Activated CD8-positive, alpha-beta memory T cell treated with anti-CD3 and anti-CD28 coated beads for 24 hours (primary cell): ENCODE measurements at regions not wholly inside any gene's neighbourhood (a gene's known extent, or its start where the extent isn't known, plus 50 kb on each side); places are given as distances from the start of the nearest gene placed in this dataset.
"Not testable (repeated sequence)": the region's sequence is repeated elsewhere in the genome, so short reads cannot be mapped to it uniquely, and the experiment has no call there.

Experiments
- DNase-seq: peaks from one replicate; pipeline ENCODE4 v3.0.0-alpha.2; 2020

DNA sequence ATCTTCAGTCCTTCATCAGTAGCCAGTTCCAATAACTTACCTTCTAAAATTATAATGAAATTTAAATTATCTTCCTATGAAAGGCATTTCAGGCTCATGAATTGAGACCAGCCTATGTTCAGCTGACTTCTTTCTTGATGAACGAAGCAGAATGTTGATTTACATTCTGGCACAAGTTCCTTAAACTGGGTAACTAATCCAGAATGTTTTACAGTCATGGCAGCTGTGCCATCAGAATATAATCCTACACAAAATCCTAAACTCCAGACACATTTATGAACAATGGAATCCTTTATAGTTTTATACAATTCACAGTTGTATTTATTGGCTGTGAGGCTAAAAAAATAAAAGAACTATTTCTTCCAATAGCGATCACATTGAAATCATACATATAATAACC, 97.3 kb upstream of the CPM start:
- no peak for DNase-seq

DNA sequence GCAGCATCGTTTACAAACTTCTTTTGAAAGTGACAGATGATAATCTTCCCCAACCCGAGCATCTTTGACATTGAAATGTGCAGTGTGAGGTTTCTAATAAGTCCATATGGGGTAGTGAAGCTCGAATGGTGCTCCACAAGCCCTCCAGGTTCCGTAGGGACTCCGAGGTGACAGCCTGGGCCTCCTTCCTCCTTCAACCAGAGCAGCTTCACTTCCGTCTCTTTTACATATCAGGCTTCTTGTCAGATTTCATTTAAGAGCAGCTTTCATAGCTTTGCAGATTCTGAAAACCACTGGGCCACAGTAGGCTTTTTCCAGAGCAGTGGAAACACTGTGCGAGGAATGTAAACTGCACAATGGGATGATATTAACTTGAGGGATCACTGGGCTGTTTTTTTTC, 103.6 kb upstream of the CPM start:
- DNase-seq: no peak

- DNase-seq: no peak
Observed at GRCh38 chr12:69036999-69037398, 104.0 kb upstream of the CPM start.

GRCh38 chr12:69039911-69040310, 106.9 kb upstream of the CPM start:
- DNase-seq: no peak

GRCh38 chr12:69042557-69042956, 109.6 kb upstream of the CPM start:
- DNase-seq: no peak

DNA sequence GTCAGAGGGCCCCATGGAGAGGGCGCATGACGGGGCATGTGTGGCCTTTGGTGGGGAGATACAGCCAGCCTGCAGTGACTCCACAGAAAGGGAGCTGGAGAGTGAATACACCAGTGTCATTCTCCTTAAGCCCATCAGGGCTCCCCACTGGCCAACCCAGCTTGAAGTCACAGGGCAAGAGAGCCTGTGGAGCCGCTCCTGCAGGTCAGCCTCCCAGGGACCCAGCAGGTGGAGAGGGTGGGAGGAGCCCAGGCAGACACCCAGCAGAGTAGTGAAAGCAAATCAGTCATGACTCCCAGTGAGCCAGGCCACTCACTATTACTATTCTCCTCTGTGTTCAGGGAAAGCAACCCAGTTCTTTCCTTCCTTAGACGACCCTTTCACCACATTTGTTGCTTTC, 110.0 kb upstream of the CPM start:
- no peak for DNase-seq

DNA sequence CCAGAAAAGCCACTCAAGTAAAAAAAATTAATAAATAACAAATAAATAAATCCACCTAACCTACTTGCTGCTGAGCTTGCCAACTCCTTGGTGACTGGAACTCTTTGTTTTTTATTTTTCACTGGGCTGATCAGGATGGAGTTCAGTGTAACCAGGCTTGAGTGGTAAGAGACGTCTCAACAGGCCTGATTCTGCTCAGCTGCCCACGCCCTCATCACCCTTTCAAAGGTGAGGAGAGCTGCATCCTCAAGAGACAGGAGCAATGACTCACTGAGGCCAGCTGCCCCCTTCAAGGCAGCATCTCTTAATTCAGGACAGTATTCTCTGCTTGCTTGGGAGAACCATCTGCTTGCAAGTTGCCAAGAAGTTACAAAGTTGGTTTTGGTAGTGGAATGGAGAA, 111.9 kb upstream of the CPM start:
- DNase-seq: no peak

- DNase-seq: no peak
Observed at GRCh38 chr12:69045430-69045829, 112.5 kb upstream of the CPM start.

DNA sequence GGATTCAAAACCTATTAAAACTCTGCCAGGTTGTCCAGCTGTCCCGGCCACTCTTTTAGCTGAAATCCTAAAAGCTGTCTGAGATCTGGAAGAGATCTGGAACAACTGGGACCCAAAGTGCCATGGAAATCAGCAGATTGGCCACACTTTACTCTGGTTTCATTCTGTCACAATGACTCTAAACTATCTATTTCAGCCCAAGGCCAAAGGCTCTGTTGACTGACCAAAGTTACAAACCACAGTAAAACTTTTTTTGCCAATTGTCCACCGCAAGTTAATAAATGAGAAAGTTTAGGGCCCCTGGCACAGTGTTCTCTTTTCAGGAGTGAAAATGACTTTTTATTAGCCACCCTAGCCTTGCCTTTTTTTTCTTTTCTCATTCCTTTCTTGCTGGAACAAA, 113.4 kb upstream of the CPM start:
- no peak for DNase-seq

DNA sequence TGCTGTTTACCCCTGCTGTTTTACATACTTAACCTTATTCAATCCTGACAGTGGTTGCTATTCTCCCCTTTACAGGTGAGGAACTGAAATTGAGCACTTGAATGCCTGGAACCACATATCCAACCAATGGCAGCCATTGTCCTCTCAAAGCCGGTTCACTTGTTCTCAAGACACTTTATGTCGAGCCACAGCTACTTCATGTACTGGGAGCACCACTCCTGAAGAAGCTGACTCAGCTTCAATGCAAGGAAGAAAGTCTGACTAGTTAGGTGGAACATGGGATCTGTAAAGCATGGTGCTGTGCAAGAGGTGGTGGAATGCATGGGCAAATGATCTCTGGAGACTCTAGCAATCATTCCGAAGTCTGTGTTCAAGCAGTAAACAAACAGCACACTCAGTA, 113.9 kb upstream of the CPM start:
- no peak for DNase-seq

DNA sequence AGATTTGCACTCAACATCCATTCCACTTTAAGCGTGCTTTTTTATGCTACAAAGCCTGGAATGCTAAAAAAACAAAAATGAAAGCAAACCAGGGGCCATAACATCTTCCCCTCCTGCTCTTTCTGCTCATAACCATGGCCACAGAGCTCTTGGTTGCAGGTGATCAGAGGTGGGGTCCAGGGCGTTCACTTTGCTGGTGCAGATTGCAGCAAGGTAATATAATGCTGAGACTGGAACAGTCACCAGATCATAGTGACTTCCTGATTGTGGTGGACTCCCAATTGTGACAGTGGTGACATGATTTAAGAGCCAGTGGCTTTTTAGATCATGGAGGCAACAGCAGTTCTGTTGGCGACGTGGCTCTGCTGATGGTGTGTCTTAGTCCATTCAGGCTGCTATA, 115.0 kb upstream of the CPM start:
- DNase-seq: no peak

GRCh38 chr12:69049855-69050254, 116.9 kb upstream of the CPM start:
- not testable (repeated sequence) for DNase-seq

GRCh38 chr12:69052613-69053408, 119.8 kb upstream of the CPM start:
- DNase-seq: peak; percentile 63

DNA sequence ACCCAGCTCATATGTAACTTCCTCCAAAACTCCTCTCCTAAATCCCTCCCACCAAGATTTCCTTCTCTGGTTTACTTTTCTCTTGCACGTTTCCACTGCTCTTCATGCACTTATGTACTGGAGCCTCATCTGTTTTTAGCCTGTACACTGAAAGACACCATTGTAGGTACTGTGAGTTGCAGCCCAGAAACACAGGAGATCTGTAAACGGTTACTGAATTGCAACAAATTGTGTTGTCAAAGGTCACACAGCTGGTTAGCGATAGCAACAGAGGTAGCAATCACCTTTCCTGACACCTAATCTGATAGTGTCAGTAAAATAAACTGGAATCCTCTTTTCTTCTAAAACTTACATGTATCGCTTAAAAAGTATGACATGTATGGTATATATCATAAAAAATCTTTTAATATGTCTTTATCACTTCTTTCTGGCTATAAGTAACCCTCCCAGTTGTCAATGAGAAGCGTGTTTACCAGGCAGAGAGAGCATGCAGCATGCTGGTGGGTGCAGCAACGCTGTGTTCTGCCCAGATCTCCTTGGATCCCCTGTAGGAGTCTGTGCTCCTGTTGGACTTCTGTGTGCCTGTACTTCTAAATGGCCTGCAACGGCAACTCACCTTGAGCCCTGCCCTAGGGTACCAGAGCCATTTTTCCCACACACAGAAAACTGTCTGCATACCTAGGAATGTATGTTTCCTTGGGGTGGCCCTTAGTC, 121.5 kb upstream of the CPM start:
- DNase-seq: no peak

DNA sequence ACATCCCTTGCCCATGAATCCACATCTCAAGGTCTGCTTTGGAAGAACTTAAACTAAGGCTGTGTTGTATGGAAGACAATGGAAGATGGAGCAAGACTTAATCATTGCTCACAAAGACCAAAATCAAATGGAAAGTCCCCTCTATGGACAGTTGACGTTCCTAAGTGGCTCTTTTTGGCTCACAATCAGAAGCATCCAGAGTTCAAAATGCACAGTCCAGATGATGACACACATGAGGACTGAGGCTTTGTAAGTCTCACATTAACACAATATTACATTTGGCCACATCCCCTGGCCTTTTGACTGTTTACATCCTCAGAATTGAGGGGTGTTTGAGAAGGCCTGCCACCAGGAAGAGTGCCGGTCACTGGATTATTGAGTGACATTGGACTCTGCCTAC, 122.3 kb upstream of the CPM start:
- DNase-seq: no peak

GRCh38 chr12:69055706-69056105, 122.7 kb upstream of the CPM start:
- no peak for DNase-seq

DNA sequence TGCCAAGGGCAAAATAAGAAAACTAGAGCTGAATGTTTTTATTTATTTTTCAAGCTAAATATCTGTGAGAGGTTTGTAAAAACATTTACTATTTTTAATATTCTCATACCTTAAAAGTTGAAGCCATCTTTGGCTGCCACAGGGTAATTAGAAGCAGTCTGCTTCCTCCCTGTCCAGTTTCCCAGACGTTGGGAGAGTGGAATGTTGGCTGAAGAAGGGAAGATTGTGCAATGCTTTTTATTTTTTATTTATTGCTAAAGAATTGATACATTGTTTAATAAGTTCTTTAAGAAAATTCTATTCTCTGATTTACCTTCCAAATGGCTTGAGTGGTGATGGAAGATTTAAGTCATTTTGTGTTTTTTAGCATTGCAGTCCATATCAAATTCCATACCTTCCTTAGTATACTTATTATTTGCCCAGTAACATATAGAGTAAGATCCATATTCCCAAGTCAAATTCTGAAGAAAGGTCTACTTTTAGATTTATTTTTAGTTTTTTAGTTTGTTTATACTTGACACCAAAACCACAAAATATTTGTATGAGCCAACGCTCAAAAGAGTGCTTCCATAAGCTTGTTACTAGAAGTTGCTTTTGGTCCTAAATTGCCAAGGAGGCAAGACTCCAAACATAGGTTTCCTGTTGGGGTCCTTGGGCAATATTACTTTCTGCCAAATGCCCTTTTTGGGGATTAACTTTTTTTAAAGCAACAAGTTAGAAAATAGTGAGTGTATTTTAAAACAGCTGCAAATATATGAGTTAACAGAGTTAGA, 124.0 kb upstream of the CPM start:
- no peak for DNase-seq

- no peak for DNase-seq
Observed at GRCh38 chr12:69057742-69058141, 124.8 kb upstream of the CPM start.

DNA sequence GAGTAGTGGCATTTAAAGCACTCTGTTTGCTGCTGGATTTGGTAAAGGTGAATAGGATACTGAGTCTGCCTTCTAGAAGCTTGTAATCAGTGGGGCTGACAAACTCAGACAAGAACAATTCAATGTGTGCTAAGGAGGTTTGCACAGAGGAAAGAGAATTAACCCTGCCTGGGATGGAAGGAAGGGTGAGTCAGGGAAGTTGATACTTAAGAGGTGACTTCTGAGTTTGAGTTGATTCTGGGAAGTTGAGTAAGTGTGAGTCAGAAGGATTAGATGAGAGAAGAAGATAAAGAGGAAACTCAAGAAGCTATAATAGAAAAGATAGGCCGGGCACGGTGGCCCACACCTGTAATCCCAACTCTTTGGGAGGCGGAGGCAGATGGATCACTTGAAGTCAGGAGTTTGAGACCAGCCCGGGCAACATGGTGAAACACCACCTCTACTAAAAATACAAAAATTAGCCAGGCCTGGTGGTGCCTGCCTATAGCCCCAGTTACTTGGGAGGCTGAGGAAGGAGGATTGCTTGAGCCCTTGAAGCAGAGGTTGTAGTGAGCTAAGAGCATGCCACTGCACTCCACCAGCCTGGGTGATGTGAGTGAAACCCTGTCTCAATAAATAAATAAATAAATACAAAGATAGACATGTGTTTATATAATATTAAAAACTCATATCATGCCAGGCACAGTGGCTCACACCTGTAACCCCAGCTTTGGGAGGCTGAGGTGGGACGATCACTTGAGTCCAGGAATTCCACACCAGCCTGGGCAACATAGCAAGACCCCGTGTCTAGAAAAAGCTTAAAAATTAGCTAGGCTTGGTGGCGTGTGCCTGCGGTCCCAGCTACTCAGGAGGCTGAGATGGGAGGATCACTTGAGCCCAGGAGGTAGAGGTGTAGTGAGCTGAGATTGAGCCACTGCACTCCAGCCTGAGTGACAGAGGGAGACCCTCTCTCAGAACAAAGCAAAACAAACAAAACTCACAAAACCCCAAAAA, 126.8 kb upstream of the CPM start:
- DNase-seq: peak; percentile 61

DNA sequence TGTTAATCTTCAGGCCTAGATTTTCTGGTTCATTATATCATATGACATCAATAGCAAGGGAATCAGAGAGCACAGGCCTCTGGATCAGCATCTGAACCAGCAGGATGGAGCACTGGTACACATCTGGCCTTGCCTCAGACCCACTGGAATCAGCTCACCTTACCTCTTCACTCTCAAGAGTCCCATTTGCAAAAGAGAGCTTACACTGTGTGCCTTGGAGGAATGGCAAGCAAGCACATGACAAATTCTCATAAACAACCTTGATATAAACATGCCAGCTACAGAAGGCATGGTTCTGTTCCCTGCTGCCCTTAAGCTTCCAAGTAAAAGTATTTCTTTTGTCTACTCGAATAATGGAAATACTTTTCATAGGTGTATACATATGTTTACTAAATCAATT, 128.6 kb upstream of the CPM start:
- no peak for DNase-seq

GRCh38 chr12:69062621-69063237, 129.8 kb upstream of the CPM start:
- DNase-seq: no peak
